Urothelium cell line (cell line): ENCODE measurements at regions not wholly inside any gene's neighbourhood (a gene's known extent, or its start where the extent isn't known, plus 50 kb on each side); places are given as distances from the start of the nearest gene placed in this dataset.
"Not testable (repeated sequence)": the region's sequence is repeated elsewhere in the genome, so short reads cannot be mapped to it uniquely, and the experiment has no call there.

Experiments used
- DNase-seq: peaks from one replicate; pipeline ENCODE4 v3.0.0; 2011; ENCODE audit warnings: low spot score, mixed read lengths
- FAIRE-seq: peaks from 2 replicates; lab custom pipeline; 2011; peaks lifted over from hg19 to GRCh38; lab: Jason Lieb, UNC

- DNase-seq = no peak
- no peak for FAIRE-seq
Measured at GRCh38 chr5:72654231-72654630, 147.0 kb upstream of the ZNF366 start.

DNA sequence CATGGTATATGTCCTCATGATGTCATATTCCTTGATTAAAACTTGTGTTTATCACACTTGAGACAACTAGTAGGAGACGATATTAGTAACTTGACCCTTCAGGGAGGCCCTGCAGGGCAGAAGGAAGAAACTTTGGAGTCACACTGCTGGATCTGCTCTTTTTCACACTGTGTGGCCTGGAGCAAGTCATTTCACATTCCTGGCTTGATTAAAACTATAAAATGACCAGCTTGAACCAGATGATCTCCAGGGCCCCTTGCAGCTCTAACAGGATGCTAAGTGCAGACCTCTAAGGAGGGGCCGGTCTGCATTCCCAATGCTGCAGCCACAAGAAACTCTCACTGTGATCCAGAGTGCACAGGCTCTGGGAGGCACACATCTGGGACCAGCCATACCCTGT lies 146.4 kb upstream of the ZNF366 start:
- no peak for DNase-seq
- no peak for FAIRE-seq

- DNase-seq (peak; percentile 23), FAIRE-seq (no peak)
Measured at GRCh38 chr5:72651779-72652178, 144.6 kb upstream of the ZNF366 start.

DNA sequence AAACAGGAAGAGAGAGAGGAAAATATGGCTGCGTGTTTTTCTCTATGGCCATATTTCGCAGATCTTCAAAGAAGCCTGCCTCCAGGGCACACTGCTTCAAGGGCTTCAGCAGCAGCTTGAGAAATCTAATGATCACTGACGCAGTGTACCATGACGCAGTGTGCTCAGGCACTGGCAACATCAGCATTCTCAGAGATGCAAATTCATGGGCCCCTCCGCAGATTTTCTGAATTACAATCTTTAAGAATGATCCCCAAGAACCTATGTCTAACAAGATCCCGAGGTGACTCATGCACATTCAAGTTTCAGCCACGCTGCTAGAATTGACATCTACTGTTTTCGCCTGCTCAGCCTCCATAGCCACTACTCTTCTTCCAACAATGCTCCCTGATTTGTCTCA lies 143.9 kb upstream of the ZNF366 start:
- no peak for FAIRE-seq
- DNase-seq = no peak

DNA sequence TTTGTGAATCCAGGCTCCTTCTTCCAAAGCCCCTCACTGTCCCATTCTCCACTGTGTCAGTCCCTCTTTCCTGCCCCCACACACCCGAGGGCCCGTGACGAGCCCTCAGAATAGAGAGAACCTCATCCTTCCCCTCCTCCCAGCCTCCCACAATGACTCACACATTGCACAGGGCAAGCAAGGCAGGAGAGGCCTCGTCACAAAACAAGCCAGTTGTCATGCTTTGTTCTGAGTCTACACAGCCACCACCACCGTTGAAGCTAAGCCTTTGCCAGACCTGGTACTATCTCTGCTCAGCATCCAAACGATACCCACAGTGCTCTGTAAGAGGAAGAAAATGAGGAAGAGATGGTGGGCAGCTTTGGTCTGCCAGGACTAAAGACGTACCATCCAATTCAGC lies 142.2 kb upstream of the ZNF366 start:
- DNase-seq (peak; percentile 71), FAIRE-seq (no peak)

- DNase-seq = no peak
- no peak for FAIRE-seq
Measured at GRCh38 chr5:72648480-72648879, 141.3 kb upstream of the ZNF366 start.

DNA sequence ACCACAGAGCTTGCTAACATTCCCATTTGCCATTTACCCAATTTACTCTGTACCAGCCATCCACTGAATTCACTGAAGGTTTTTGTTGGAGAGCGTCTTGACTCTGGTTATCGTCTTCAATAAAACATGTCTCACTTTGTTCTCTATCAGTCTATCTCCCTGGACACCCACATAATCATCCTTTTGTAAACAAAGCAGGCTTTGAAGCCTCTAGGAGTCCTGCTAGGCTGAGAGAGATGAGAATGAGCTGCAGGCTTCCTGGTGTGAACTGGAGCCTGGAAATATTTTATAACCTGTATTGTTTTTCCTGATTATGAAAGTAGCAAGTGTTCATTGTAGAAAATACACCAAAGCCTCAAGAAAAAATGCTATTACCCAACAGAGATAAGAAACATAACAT lies 140.6 kb upstream of the ZNF366 start:
- no peak for FAIRE-seq
- DNase-seq = no peak

DNA sequence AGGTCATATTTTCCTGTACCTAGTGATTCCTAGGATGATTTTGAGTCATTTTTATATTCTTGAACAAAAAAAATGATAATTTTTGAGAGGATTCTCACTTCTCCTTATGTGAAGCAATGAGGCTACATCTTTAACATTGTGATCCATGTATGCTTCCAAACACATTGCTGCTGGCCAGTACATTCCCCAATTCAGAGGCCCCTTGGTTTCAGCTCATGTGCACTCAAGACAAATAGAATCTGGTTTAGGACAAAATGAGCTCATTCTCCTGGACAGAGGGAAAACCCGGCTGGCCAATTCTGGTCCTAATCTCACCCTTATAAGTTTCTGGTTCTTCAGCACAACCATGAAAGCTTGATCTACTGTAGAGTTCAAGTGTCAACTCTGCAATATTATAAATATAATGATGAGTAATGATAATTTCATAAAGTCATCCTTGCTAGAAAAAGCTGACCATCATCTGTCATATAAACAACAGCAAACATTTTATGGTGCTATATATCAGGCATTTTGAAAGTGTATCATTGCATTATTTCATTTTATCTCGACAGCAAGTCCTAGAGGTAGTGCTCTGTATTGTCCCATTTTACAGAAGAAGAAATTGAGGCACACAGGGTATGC lies 139.1 kb upstream of the ZNF366 start:
- DNase-seq (no peak), FAIRE-seq (no peak)

DNA sequence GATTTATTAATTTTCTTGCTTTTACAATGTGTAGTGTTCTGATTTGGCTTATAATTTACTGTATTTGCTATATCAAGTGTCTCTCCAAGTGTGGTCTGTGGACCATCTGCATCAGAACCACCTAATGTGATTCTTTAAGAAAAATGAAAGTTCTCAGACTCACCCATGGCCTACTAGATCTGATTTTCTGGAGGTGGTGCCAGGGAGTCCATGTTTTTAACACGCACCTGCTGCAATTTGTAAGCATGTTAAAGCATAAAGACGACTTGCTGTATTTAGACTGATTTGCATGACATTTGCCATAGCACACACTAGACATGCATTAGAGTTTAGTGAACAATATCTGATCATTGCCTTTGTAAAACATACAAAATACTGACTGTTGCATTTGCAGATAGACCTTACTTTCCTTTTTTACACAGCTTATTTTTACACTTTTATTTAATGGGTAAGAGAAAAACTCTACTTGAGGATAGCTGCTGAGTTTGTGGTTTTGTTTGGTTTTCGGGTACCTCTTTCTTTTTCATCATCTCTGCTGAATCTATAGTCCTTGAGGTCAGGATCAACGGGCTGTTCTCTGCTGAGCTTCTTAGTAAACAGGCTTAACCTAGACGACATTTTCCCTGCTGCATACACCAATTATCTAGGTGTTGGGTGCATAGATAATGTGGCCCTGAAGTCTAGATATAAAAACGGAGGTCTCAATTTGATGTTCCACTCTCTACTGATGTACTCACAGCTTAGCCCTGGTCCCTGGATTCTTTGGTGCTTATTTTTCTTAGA lies 138.0 kb upstream of the ZNF366 start:
- DNase-seq = no peak
- FAIRE-seq = no peak

DNA sequence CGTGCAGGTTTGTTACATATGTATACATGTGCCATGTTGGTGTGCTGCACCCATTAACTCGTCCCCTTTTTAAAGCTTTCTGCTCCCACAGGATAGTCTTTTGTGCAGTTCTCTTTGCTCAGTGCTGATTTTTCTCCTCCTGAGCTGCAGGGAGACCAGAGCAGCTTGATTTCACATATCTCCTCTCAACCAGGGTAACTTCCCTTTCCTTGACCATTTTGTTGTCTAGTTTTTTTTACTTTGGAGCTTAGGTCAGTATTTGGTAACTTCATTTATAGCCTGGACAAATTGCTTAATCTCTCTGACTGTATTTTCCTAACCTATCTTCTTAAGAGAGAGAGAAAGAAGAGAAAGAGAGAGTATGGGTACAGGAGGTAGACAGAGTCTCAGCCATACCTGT lies 137.1 kb upstream of the ZNF366 start:
- DNase-seq (no peak), FAIRE-seq (no peak)

- DNase-seq (no peak), FAIRE-seq (no peak)
Measured at GRCh38 chr5:72641164-72641563, 134.0 kb upstream of the ZNF366 start.

- no peak for DNase-seq
- FAIRE-seq = no peak
Measured at GRCh38 chr5:72637058-72637457, 129.8 kb upstream of the ZNF366 start.

GRCh38 chr5:72636565-72636964 lies 129.4 kb upstream of the ZNF366 start:
- not testable (repeated sequence) for FAIRE-seq, DNase-seq

DNA sequence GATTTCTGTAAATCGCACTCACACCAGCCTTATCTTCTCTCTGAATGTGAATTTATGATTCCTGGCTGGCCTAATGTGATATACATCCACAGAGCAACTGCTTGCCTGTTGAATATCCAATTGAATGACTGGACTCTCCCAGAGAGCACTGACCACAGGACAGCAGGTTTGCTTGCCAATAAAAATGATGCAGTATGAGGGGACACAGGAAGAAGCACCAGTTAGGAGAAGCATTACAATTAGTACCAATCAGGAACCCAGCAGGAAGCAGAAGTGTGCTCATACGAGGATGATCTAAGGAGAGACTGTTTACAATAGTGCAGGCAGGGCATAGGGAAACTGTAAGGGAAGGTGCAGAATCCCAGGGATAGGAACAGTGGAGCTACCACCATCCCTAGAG lies 127.2 kb upstream of the ZNF366 start:
- FAIRE-seq (no peak), DNase-seq (no peak)

- no peak for FAIRE-seq
Measured at GRCh38 chr5:72633649-72634048, 126.4 kb upstream of the ZNF366 start.

DNA sequence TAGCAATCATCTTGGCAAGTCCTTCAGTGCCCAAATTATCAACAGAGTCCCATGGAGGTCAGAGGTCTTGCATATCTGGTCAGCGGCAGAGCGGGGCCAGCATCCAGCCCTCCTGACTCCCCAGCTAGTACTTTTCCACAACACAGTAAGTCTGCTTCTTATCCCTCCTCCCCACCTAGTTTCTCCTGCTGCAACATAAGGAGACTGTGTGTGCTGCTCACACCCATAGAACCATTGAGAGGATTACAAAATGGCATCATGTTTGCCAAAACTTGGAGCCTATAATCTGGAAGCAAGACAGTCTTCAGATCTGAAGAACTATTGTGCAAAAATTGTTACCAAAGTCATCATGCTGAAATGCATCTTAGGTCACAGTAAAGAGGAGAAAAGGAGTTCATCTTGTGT lies 125.8 kb upstream of the ZNF366 start:
- DNase-seq (no peak), FAIRE-seq (no peak)

More at GRCh38 chr5:72633649-72634048, 126.4 kb upstream of the ZNF366 start:
- DNase-seq = no peak

- no peak for DNase-seq
- no peak for FAIRE-seq
Measured at GRCh38 chr5:72630721-72631120, 123.5 kb upstream of the ZNF366 start.

DNA sequence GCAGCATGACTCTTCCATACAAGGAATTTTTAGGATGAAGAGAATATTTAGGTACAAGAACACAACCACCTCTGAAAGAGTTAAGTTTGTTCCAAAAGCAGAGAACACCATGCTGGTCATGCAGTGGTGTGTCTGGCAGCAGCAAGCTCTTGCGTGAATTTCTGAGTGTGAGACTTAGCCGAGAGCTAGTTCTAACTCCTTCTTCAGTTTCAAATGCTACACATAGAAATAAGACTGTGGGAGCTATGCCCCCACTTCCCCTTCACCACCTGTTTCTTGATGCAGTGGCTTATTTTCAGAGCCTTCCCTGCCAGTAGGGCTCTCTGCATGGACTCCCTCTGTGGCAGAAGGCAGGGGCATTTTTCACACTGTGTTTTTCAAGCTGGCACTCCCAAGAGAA lies 122.9 kb upstream of the ZNF366 start:
- FAIRE-seq (no peak), DNase-seq (no peak)

DNA sequence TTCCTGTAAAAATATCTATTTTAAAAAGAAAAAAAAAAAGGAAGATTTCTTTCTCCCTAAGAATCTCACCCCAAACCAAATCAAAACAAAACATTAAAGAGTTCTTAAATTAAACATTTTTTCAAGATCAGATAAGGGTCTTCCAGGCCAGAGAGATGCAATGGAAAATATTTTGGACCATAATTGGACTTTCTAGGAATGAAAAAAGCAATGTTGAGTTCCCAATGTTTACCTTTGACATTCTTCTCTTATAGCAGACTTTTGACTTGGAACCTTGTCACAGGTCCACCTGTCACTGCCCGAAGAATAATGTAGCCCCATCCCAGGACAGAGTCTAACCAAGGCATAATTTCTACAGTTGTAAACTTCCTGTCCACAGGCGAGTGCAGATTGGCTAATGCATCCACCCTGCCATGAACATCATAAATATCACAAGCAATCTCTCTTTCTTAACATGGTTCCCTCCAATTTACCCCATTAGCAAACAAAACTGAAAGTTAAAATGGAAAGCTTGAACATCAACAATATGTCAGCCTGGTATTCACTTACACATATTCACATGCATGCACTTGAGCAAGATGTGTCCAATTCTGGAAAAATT lies 121.7 kb upstream of the ZNF366 start:
- DNase-seq = no peak
- FAIRE-seq = no peak

- DNase-seq (no peak), FAIRE-seq (no peak)
Measured at GRCh38 chr5:72625332-72625731, 118.1 kb upstream of the ZNF366 start.

GRCh38 chr5:72624641-72625236 lies 117.5 kb upstream of the ZNF366 start:
- FAIRE-seq = no peak
- peak; percentile 56 for DNase-seq

- DNase-seq (no peak), FAIRE-seq (no peak)
Measured at GRCh38 chr5:72623936-72624335, 116.7 kb upstream of the ZNF366 start.
